Uterus (tissue), 3 donors: ENCODE measurements at regions not wholly inside any gene's neighbourhood (a gene's known extent, or its start where the extent isn't known, plus 50 kb on each side); places are given as distances from the start of the nearest gene placed in this dataset.
"Not testable (repeated sequence)": the region's sequence is repeated elsewhere in the genome, so short reads cannot be mapped to it uniquely, and the experiment has no call there.

Source experiments
- DNase-seq, 2 donors: peaks; one replicate each; pipeline ENCODE4 v3.0.0-alpha.2; 2019 to 2020
- H3K27ac ChIP-seq, 2 donors: fragments of 200-600 bp; sonication (generic); 1 replicate in 1 of 2; 2 replicates in 1 of 2; pipeline ENCODE4 v1.5.1; 2016 to 2018
- H3K27me3 ChIP-seq, 2 donors: fragments of 200-600 bp; sonication (generic); one replicate each; pipeline ENCODE4 v1.5.1; 2018 to 2019; ENCODE audit warnings: control low read depth in 1 of 2
- H3K36me3 ChIP-seq, 2 donors: fragments of 200-600 bp; sonication (generic); one replicate each; pipeline ENCODE4 v1.5.1; 2019; ENCODE audit warnings: control low read depth in 1 of 2
- H3K4me1 ChIP-seq, 2 donors: fragments of 200-600 bp; sonication (generic); one replicate each; pipeline ENCODE4 v1.5.1; 2018 to 2019; ENCODE audit warnings: control low read depth in 1 of 2
- H3K4me3 ChIP-seq, 2 donors: fragments of 200-600 bp; sonication (generic); 1 replicate in 1 of 2; 2 replicates in 1 of 2; pipeline ENCODE4 v1.5.1; 2018 to 2019; ENCODE audit warnings: mild to moderate bottlenecking in 1 of 2
- H3K9me3 ChIP-seq, 2 donors: fragments of 200-600 bp; sonication (generic); one replicate each; pipeline ENCODE4 v1.5.1; 2019; ENCODE audit warnings: control low read depth in 1 of 2
- POLR2A ChIP-seq, 2 donors: fragments of 450-650 bp; IDR thresholded peaks; one replicate each; pipeline ENCODE4 v1.6.1; 2016; ENCODE audit warnings: antibody characterized with exemption in 2 of 2, mild to moderate bottlenecking in 1 of 2, moderate library complexity in 1 of 2
- intact Hi-C: fragments of 100-400 bp; cut with DNase I; formaldehyde crosslinking; loops from one replicate; pipeline ENCODE4 v1.15.1; 2023; ENCODE audit warnings: low total_unique reads
- TF ChIP-seq, protein P1 (sequence below), 4 experiments: fragments of 200-600 bp in 2 of 4; fragments of 450-650 bp in 2 of 4; sonication (generic) in 2 of 4; IDR thresholded peaks; one replicate each; pipeline ENCODE4 v1.5.1; 2016 to 2019; ENCODE audit warnings: antibody characterized with exemption in 4 of 4, mild to moderate bottlenecking in 2 of 4, moderate library complexity in 1 of 4
- donor health status: DM: yes; HTN: yes; CAD: no.

DNA sequence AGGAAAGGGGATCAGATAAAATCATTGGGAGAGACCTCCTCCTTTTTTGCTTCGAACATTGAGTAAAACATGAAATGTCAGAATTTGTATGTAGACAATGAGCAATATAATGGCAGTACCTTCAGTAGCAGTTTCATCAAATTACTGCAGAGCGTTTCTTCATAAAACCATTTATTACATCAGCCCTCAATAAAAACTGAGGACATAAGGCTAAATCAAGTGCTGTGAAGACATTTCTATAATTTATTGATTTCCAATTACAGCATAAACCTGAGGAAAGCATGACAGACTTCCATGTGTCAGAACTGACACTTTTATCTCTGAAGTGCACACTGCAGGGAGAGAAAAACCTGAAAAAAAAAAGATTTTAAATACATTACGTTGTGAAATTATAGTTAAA, 172.6 kb upstream of the ZNF804B start:
- Histone ChIP-seq H3K4me1 (no peaks in the 10 kb centered on the region), H3K36me3 (no peaks in the 10 kb centered on the region), H3K27ac (no peak overlapping the region), H3K9me3 (no peaks in the 10 kb centered on the region), H3K27me3 (no peaks in the 10 kb centered on the region), H3K4me3 (no peak overlapping the region)
- intact Hi-C loops = no loop called here
- TF ChIP-seq POLR2A (IDR thresholded peaks at IDR 0.05) = no peak
- TF ChIP-seq, protein P1, sequence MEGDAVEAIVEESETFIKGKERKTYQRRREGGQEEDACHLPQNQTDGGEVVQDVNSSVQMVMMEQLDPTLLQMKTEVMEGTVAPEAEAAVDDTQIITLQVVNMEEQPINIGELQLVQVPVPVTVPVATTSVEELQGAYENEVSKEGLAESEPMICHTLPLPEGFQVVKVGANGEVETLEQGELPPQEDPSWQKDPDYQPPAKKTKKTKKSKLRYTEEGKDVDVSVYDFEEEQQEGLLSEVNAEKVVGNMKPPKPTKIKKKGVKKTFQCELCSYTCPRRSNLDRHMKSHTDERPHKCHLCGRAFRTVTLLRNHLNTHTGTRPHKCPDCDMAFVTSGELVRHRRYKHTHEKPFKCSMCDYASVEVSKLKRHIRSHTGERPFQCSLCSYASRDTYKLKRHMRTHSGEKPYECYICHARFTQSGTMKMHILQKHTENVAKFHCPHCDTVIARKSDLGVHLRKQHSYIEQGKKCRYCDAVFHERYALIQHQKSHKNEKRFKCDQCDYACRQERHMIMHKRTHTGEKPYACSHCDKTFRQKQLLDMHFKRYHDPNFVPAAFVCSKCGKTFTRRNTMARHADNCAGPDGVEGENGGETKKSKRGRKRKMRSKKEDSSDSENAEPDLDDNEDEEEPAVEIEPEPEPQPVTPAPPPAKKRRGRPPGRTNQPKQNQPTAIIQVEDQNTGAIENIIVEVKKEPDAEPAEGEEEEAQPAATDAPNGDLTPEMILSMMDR (IDR thresholded peaks at IDR 0.05) = no peak
- no peak for DNase-seq

DNA sequence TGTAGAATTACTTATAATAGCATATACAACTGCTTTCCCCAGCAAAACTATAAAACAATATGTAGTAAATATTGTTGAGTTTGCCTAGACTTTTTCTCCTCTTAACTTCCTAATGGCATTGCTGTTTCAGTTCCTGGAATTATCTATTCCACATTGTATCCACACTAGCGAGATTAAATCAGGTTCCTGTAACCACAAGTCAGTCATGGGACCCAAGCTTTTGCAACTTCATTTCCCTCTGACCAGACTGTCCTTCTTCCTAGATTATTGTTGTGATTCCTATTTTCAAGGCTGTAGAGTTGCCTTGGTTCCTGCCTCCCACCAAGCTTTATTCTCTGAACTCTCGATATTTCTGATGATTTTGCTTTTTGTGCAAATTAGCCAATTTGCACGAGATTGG, 173.3 kb upstream of the ZNF804B start:
- no peak for TF ChIP-seq POLR2A (IDR thresholded peaks at IDR 0.05)
- TF ChIP-seq, protein P1 (IDR thresholded peaks at IDR 0.05) = no peak
- H3K27me3 ChIP-seq = no peaks in the 10 kb centered on the region
- no peaks in the 10 kb centered on the region for H3K9me3 ChIP-seq
- intact Hi-C loops = no loop called here
- H3K36me3 ChIP-seq = no peaks in the 10 kb centered on the region
- H3K4me3 ChIP-seq = no peak overlapping the region
- no peak overlapping the region for H3K27ac ChIP-seq
- H3K4me1 ChIP-seq = no peaks in the 10 kb centered on the region
- DNase-seq = no peak

DNA sequence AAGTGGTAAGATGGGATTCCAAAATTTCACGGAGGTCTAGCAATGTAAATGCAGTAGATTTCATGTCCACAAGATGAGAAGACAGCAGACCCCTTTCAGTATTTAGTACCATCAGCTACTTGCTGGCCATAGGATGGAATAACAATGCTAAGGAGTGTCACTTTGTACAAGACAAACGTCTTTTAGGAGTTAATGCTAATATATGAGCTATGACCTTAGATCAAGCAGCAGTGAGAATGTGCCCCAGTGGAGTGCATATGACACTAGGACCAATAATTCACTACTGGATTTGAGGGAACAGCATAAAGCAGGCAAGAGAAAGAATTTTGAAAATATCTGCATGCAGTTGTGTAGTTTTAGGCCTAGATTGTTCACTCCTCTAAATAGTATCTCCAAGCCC, 182.8 kb upstream of the ZNF804B start:
- Histone ChIP-seq H3K4me1 (no peaks in the 10 kb centered on the region), H3K36me3 (no peaks in the 10 kb centered on the region), H3K9me3 (no peaks in the 10 kb centered on the region), H3K27me3 (no peaks in the 10 kb centered on the region), H3K4me3 (no peak overlapping the region), H3K27ac (no peak overlapping the region)
- intact Hi-C loops = no loop called here
- DNase-seq = no peak
- no peak for TF ChIP-seq POLR2A (IDR thresholded peaks at IDR 0.05)
- TF ChIP-seq, protein P1 (IDR thresholded peaks at IDR 0.05) = no peak

DNA sequence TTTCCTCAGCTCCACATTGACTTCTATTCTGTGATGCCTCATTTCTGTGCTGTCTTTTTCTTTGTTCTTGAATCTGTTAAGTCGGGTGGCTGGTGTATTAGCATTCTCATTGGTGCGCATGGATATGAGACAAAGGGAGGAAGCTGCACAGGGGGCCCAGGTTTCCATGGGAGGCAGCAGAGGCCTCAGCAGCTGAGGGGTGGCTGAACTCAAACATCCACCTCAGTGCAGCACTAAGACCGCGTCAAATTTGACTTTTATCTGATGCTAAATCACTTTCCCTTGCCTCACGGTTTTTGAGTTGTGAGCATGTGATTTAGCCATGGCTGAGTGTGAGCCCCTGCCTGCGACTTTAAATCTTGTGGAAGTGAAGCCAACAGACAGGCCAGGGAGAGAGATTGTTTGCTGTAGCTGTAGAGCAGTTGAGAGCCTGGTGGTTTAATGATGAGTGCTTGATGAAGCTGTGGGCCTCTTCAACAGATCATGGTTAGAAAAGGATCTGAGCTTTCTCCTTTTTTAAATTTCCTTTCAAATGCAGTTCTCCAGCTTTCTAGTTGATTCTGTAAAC, 193.3 kb upstream of the ZNF804B start:
- Histone ChIP-seq H3K27me3 (no peaks in the 10 kb centered on the region), H3K4me1 (no peaks in the 10 kb centered on the region), H3K9me3 (no peaks in the 10 kb centered on the region), H3K36me3 (no peaks in the 10 kb centered on the region), H3K4me3 (no peak overlapping the region), H3K27ac (no peak overlapping the region)
- no peak for TF ChIP-seq POLR2A (IDR thresholded peaks at IDR 0.05)
- TF ChIP-seq, protein P1 (IDR thresholded peaks at IDR 0.05) = no peak
- intact Hi-C loops = no loop called here
- no peak for DNase-seq

DNA sequence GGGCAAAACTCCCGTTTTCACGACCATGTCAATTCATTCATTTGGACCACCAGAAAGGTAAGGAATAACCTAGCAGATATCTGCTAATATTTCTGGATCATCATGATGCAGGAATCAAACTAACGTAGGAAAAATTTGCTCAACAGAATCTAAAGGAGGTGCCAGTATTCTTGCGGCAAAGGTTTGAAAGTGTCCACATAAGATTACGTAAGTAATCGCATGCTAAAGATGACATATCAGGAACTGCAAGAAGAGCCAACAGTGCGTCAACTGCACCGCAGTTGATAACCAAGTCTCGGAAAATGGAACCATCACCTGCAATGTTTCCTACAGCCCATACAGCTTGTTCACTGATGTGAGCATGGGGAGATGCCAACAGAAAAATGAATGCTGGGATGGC, 194.1 kb upstream of the ZNF804B start:
- no peak for DNase-seq
- H3K36me3 ChIP-seq = no peaks in the 10 kb centered on the region
- H3K27ac ChIP-seq = no peak overlapping the region
- intact Hi-C loops = no loop called here
- H3K27me3 ChIP-seq = no peaks in the 10 kb centered on the region
- no peaks in the 10 kb centered on the region for H3K9me3 ChIP-seq
- TF ChIP-seq POLR2A (IDR thresholded peaks at IDR 0.05) = no peak
- TF ChIP-seq, protein P1 (IDR thresholded peaks at IDR 0.05) = no peak
- no peak overlapping the region for H3K4me3 ChIP-seq
- H3K4me1 ChIP-seq = no peaks in the 10 kb centered on the region

DNA sequence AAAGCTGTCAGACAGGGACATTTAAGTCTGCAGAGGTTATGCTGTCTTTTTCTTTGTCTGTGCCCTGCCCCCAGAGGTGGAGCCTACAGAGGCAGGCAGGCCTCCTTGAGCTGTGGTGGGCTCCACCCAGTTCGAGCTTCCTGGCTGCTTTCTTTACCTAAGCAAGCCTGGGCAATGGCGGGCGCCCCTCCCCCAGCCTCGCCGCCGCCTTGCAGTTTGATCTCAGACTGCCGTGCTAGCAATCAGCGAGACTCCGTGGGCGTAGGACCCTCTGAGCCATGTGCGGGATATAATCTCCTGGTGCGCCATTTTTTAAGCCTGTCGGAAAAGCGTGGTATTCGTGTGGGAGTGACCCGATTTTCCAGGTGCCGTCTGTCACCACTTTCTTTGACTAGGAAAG, 203.1 kb upstream of the ZNF804B start:
- intact Hi-C loops, H3K4me3 ChIP-seq, H3K27me3 ChIP-seq, H3K36me3 ChIP-seq, H3K9me3 ChIP-seq, DNase-seq, H3K4me1 ChIP-seq, H3K27ac ChIP-seq: not testable (repeated sequence)

DNA sequence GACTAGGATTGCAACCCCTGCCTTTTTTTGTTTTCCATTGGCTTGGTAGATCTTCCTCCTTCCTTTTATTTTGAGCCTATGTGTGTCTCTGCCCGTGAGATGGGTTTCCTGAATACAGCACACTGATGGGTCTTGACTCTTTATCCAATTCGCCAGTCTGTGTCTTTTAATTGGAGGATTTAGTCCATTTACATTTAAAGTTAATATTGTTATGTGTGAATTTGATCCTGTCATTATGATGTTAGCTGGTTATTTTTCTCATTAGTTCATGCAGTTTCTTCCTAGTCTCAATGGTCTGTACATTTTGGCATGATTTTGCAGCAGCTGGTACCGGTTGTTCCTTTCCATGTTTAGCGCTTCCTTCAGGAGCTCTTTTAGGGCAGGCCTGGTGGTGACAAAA, 204.7 kb upstream of the ZNF804B start:
- H3K27ac ChIP-seq, H3K4me1 ChIP-seq, H3K9me3 ChIP-seq, intact Hi-C loops, DNase-seq, H3K36me3 ChIP-seq, H3K27me3 ChIP-seq, H3K4me3 ChIP-seq: not testable (repeated sequence)
